GM12878 (cell line): ENCODE measurements at regions not wholly inside any gene's neighbourhood (a gene's known extent, or its start where the extent isn't known, plus 50 kb on each side); places are given as distances from the start of the nearest gene placed in this dataset.

Source experiments
- CHD1 ChIP-seq: IDR thresholded peaks from 2 replicates; pipeline ENCODE4 v1.6.1; 2012; ENCODE audit warnings: low read depth, low read length, improper control_type of control experiment
- CHD4 ChIP-seq: fragments of 200-600 bp; sonication (generic); IDR thresholded peaks from 2 replicates; pipeline ENCODE4 v1.6.1; 2016; ENCODE audit warnings: mild to moderate bottlenecking
- EP300 ChIP-seq, 2 experiments: fragments of 150-350 bp in 1 of 2; IDR thresholded peaks; 2 replicates each; pipeline ENCODE4 v1.6.1; 2011 to 2012; ENCODE audit warnings: low read depth in 2 of 2, low read length in 2 of 2, borderline replicate concordance in 1 of 2, improper control_type of control experiment in 1 of 2, inconsistent platforms in 1 of 2; ENCODE audit not compliant: control insufficient read depth in 1 of 2
- HDAC6 ChIP-seq: fragments of 200-600 bp; sonication (generic); IDR thresholded peaks from one replicate; pipeline ENCODE4 v1.8.0; 2017; ENCODE audit warnings: antibody characterized with exemption; ENCODE audit not compliant: unreplicated experiment
- MYC ChIP-seq: IDR thresholded peaks from 2 replicates; pipeline ENCODE4 v1.6.1; 2011; ENCODE audit warnings: mild to moderate bottlenecking, low read length, moderate library complexity, inconsistent platforms; ENCODE audit not compliant: insufficient read depth, insufficient replicate concordance, insufficient read length, severe bottlenecking
- PML ChIP-seq: IDR thresholded peaks from 2 replicates; pipeline ENCODE4 v1.6.1; 2012; ENCODE audit warnings: low read length, inconsistent platforms
- POLR2A ChIP-seq: IDR thresholded peaks from 2 replicates; pipeline ENCODE4 v1.6.1; 2011; ENCODE audit warnings: low read depth, mild to moderate bottlenecking, low read length
- SRF ChIP-seq, 2 experiments: IDR thresholded peaks; 2 replicates each; pipeline ENCODE4 v1.6.1; 2011; ENCODE audit warnings: low read depth in 2 of 2, low read length in 2 of 2, mild to moderate bottlenecking in 1 of 2, moderate library complexity in 1 of 2
- TF ChIP-seq, protein P1 (sequence below), 3 experiments: IDR thresholded peaks in 2 of 3; conservative IDR thresholded peaks in 1 of 3; 2 replicates each; pipeline ENCODE4 v1.5.1; 2011; ENCODE audit warnings: low read depth in 3 of 3, low read length in 3 of 3, mild to moderate bottlenecking in 3 of 3, control low read depth in 2 of 3, moderate library complexity in 2 of 3, inconsistent platforms in 1 of 3, mixed read lengths in 1 of 3; ENCODE audit not compliant: control insufficient read depth in 2 of 3, insufficient read depth in 1 of 3; ENCODE audit errors: extremely low read depth in 1 of 3
- TF ChIP-seq, protein P2 (sequence below): IDR thresholded peaks from 2 replicates; pipeline ENCODE4 v1.6.1; 2012; ENCODE audit warnings: low read depth, low read length, improper control_type of control experiment

DNA sequence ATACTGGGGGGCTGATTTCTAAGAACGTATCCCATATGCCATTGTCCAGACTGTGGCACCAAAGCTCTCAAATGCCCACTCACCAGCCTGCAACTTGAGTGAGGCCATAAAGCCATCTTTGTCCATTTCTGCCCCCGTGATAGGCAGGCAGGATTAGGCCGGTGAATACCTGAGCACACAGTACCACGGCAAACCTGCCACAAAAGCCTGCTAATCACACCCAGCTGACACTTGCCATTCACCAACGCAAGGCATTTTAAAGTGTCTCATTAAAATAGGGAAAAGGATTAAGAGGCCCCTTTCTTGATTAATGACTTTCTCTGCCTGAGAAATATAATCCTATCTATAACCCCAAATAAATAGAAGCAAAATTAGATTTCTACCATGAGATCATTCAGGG, 111.4 kb upstream of the NANOS1 start:
- TF ChIP-seq POLR2A (no peak), CHD1 (no peak), SRF (IDR thresholded peaks at IDR 0.05; ENCODE audit: low read depth in 2 of 2, low read length in 2 of 2) (no peak), CHD4 (no peak), HDAC6 (no peak), PML (no peak), EP300 (IDR thresholded peaks at IDR 0.05; ENCODE audit: borderline replicate concordance in 1 of 2, control insufficient read depth in 1 of 2, low read depth in 2 of 2, low read length in 2 of 2) (no peak), MYC (no peak)
- TF ChIP-seq, protein P1, sequence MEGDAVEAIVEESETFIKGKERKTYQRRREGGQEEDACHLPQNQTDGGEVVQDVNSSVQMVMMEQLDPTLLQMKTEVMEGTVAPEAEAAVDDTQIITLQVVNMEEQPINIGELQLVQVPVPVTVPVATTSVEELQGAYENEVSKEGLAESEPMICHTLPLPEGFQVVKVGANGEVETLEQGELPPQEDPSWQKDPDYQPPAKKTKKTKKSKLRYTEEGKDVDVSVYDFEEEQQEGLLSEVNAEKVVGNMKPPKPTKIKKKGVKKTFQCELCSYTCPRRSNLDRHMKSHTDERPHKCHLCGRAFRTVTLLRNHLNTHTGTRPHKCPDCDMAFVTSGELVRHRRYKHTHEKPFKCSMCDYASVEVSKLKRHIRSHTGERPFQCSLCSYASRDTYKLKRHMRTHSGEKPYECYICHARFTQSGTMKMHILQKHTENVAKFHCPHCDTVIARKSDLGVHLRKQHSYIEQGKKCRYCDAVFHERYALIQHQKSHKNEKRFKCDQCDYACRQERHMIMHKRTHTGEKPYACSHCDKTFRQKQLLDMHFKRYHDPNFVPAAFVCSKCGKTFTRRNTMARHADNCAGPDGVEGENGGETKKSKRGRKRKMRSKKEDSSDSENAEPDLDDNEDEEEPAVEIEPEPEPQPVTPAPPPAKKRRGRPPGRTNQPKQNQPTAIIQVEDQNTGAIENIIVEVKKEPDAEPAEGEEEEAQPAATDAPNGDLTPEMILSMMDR (IDR thresholded peaks at IDR 0.05 in 2 of 3, conservative IDR thresholded peaks at IDR 0.05 in 1 of 3; ENCODE audit: control insufficient read depth in 2 of 3, extremely low read depth in 1 of 3, insufficient read depth in 1 of 3, low read depth in 3 of 3, low read length in 3 of 3), result no peak
- TF ChIP-seq, protein P2, sequence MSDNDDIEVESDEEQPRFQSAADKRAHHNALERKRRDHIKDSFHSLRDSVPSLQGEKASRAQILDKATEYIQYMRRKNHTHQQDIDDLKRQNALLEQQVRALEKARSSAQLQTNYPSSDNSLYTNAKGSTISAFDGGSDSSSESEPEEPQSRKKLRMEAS, result no peak
